DOHH2 (cell line): ENCODE measurements at regions not wholly inside any gene's neighbourhood (a gene's known extent, or its start where the extent isn't known, plus 50 kb on each side); places are given as distances from the start of the nearest gene placed in this dataset.

Experiments used
- H3F3A ChIP-seq: fragments of 200-600 bp; sonication (generic), shearing (Covaris generic); 2 replicates; pipeline ENCODE4 v1.6.0; 2016; ENCODE audit warnings: antibody characterized with exemption, mild to moderate bottlenecking; ENCODE audit not compliant: control insufficient read depth, insufficient read depth
- H3K27ac ChIP-seq: fragments of 200-600 bp; sonication (generic); 2 replicates; pipeline ENCODE4 v1.5.1; 2014; ENCODE audit warnings: low read depth, mild to moderate bottlenecking, low read length, moderate library complexity
- H3K27me3 ChIP-seq: fragments of 200-600 bp; sonication (generic); 2 replicates; pipeline ENCODE4 v1.6.1; 2014; ENCODE audit warnings: mild to moderate bottlenecking, low read length, mixed read lengths; ENCODE audit not compliant: control insufficient read depth
- H3K36me3 ChIP-seq: fragments of 200-600 bp; sonication (generic); 2 replicates; pipeline ENCODE4 v1.6.1; 2014; ENCODE audit warnings: mild to moderate bottlenecking, low read length, moderate library complexity, mixed read lengths; ENCODE audit not compliant: control insufficient read depth
- H3K4me1 ChIP-seq: fragments of 200-600 bp; sonication (generic); 2 replicates; pipeline ENCODE4 v1.6.1; 2014; ENCODE audit warnings: mild to moderate bottlenecking, low read length, mixed read lengths; ENCODE audit not compliant: control insufficient read depth
- H3K4me2 ChIP-seq: fragments of 200-600 bp; sonication (generic); 2 replicates; pipeline ENCODE4 v1.6.0; 2014; ENCODE audit warnings: mild to moderate bottlenecking, low read length, moderate library complexity
- H3K4me3 ChIP-seq: fragments of 200-600 bp; sonication (generic); 2 replicates; pipeline ENCODE4 v1.5.1; 2014; ENCODE audit warnings: mild to moderate bottlenecking, low read length, mixed read lengths
- H3K79me2 ChIP-seq: fragments of 200-600 bp; sonication (generic); 2 replicates; pipeline ENCODE4 v1.6.1; 2014; ENCODE audit warnings: mild to moderate bottlenecking, low read length, mixed read lengths; ENCODE audit not compliant: control insufficient read depth
- H3K9me2 ChIP-seq: fragments of 200-600 bp; sonication (generic); replicated peaks from 2 replicates; pipeline ENCODE4 v1.6.1; 2014; ENCODE audit warnings: mild to moderate bottlenecking, low read length, mixed read lengths; ENCODE audit not compliant: control insufficient read depth
- H3K9me3 ChIP-seq: fragments of 200-600 bp; sonication (generic); 2 replicates; pipeline ENCODE4 v1.6.1; 2014; ENCODE audit warnings: antibody characterized with exemption, low read length, mixed read lengths; ENCODE audit not compliant: control insufficient read depth, insufficient read depth
- H4K20me1 ChIP-seq: fragments of 200-600 bp; sonication (generic); 2 replicates; pipeline ENCODE4 v1.6.0; 2014; ENCODE audit warnings: low read depth, mild to moderate bottlenecking, antibody characterized with exemption, low read length, moderate library complexity; ENCODE audit not compliant: control insufficient read depth, insufficient read depth
- CTCF ChIP-seq: fragments of 200-600 bp; sonication (generic); IDR thresholded peaks from one replicate; pipeline ENCODE4 v1.5.1; 2014; ENCODE audit warnings: antibody characterized with exemption, mild to moderate bottlenecking, low read depth, low read length; ENCODE audit not compliant: poor library complexity, severe bottlenecking
- EZH2phosphoT487 ChIP-seq: fragments of 200-600 bp; sonication (generic); IDR thresholded peaks from 2 replicates; pipeline ENCODE4 v1.6.1; 2017; ENCODE audit warnings: borderline replicate concordance, mild to moderate bottlenecking, antibody characterized with exemption, low read length, moderate library complexity, mixed read lengths

GRCh38 chr1:70616946-70617345, 205.9 kb downstream of the CTH start:
- Histone ChIP-seq H3K9me2 (no peaks in the 10 kb centered on the region), H4K20me1 (no peaks in the 10 kb centered on the region), H3K9me3 (no peaks in the 10 kb centered on the region), H3K27ac (no peak overlapping the region), H3K4me2 (no peak overlapping the region), H3K36me3 (no peaks in the 10 kb centered on the region), H3K27me3 (no peaks in the 10 kb centered on the region), H3K4me3 (no peak overlapping the region), H3F3A (no peaks in the 10 kb centered on the region), H3K79me2 (no peaks in the 10 kb centered on the region), H3K4me1 (no peaks in the 10 kb centered on the region)
- no peak for TF ChIP-seq CTCF
- no peak for TF ChIP-seq EZH2phosphoT487

- no peak for TF ChIP-seq EZH2phosphoT487
- no peak overlapping the region for H3K4me3 ChIP-seq
- no peaks in the 10 kb centered on the region for H3K27me3 ChIP-seq
- H3K79me2 ChIP-seq, result no peaks in the 10 kb centered on the region
- H3F3A ChIP-seq, result no peaks in the 10 kb centered on the region
- H3K4me1 ChIP-seq, result no peaks in the 10 kb centered on the region
- H3K27ac ChIP-seq, result no peak overlapping the region
- H3K4me2 ChIP-seq, result no peak overlapping the region
- no peaks in the 10 kb centered on the region for H3K9me2 ChIP-seq
- no peaks in the 10 kb centered on the region for H4K20me1 ChIP-seq
- H3K36me3 ChIP-seq, result no peaks in the 10 kb centered on the region
- no peaks in the 10 kb centered on the region for H3K9me3 ChIP-seq
Measured at GRCh38 chr1:70617728-70618127, 206.7 kb downstream of the CTH start.

GRCh38 chr1:70627910-70628309, 216.8 kb downstream of the CTH start:
- Histone ChIP-seq H3K27me3 (no peaks in the 10 kb centered on the region), H4K20me1 (no peaks in the 10 kb centered on the region), H3K4me2 (no peak overlapping the region), H3K9me3 (no peaks in the 10 kb centered on the region), H3F3A (no peaks in the 10 kb centered on the region), H3K36me3 (no peaks in the 10 kb centered on the region), H3K27ac (no peak overlapping the region), H3K9me2 (no peaks in the 10 kb centered on the region), H3K4me1 (no peaks in the 10 kb centered on the region), H3K79me2 (no peaks in the 10 kb centered on the region), H3K4me3 (no peak overlapping the region)
- TF ChIP-seq EZH2phosphoT487 (no peak), CTCF (no peak)

- no peaks in the 10 kb centered on the region for H4K20me1 ChIP-seq
- H3K9me3 ChIP-seq, result no peaks in the 10 kb centered on the region
- TF ChIP-seq EZH2phosphoT487 (no peak), CTCF (no peak)
- no peaks in the 10 kb centered on the region for H3K27me3 ChIP-seq
- no peaks in the 10 kb centered on the region for H3K4me1 ChIP-seq
- H3F3A ChIP-seq, result no peaks in the 10 kb centered on the region
- no peaks in the 10 kb centered on the region for H3K79me2 ChIP-seq
- no peaks in the 10 kb centered on the region for H3K36me3 ChIP-seq
- H3K27ac ChIP-seq, result no peak overlapping the region
- H3K9me2 ChIP-seq, result no peaks in the 10 kb centered on the region
- H3K4me2 ChIP-seq, result no peak overlapping the region
- no peak overlapping the region for H3K4me3 ChIP-seq
Measured at GRCh38 chr1:70628973-70629372, 217.9 kb downstream of the CTH start.
